ES-I3 (cell line): ENCODE measurements at regions not wholly inside any gene's neighbourhood (a gene's known extent, or its start where the extent isn't known, plus 50 kb on each side); places are given as distances from the start of the nearest gene placed in this dataset.

Experiments
- H3K36me3 ChIP-seq: 2 replicates; pipeline ENCODE4 v1.6.1; 2013; ENCODE audit warnings: mild to moderate bottlenecking, low read length, control low read depth, moderate library complexity; ENCODE audit not compliant: insufficient read depth
- H3K4me1 ChIP-seq: 2 replicates; pipeline ENCODE4 v1.6.1; 2013; ENCODE audit warnings: mild to moderate bottlenecking, control low read depth, low read length; ENCODE audit not compliant: insufficient read depth
- H3K9ac ChIP-seq: 2 replicates; pipeline ENCODE4 v1.6.1; 2013; ENCODE audit warnings: low read depth, mild to moderate bottlenecking, low read length, moderate library complexity
- H3K9me3 ChIP-seq: 2 replicates; pipeline ENCODE4 v1.6.1; 2013; ENCODE audit warnings: mild to moderate bottlenecking, low read length, moderate library complexity; ENCODE audit not compliant: control insufficient read depth, insufficient read depth

DNA sequence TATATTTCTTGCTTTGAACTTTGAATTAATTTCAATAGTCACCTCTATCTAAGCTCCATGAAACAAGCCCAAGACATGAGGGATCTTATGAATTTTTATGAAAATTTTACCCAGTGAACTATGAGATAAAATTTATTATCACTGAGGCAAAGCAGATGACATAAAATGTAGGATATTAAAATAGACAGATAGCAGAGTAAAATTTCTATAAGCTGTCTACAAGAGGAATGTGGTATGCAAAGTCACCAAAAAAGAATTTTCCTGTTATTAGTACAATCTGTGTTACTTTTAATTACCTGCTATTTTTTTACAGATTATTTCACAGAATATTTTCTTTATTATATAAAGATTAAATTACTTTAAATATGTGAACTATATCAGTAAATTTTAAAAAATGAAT is 2312.6 kb downstream of the PCDH9 start:
- no peaks in the 10 kb centered on the region for H3K9me3 ChIP-seq
- H3K36me3 ChIP-seq: no peaks in the 10 kb centered on the region
- H3K9ac ChIP-seq: no peak overlapping the region
- H3K4me1 ChIP-seq: no peaks in the 10 kb centered on the region

GRCh38 chr13:64912141-64912540 is 2318.0 kb downstream of the PCDH9 start:
- Histone ChIP-seq H3K9ac (no peak overlapping the region), H3K4me1 (no peaks in the 10 kb centered on the region), H3K36me3 (no peaks in the 10 kb centered on the region), H3K9me3 (no peaks in the 10 kb centered on the region)

- no peaks in the 10 kb centered on the region for H3K36me3 ChIP-seq
Observed at GRCh38 chr13:64910096-64910495, 2320.0 kb downstream of the PCDH9 start.

DNA sequence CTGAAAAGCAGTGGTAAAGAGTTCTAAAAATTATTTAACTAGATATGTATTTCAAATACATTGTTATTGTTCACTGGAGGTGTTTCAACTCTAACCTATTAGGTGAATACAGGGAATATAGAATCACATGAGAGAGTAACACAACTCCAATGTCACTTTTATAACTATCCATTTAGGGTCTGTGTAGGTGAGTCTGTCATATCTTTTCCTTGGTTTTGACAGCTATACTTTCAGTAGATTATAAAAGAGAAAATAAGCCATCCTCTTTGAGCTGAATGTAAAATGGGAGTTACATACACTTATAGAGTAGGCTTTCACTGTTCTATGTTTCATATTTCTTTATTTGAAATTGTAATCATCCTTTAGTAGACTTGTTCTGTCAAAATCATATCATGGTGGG is 2321.0 kb downstream of the PCDH9 start:
- Histone ChIP-seq H3K9ac (no peak overlapping the region), H3K36me3 (no peaks in the 10 kb centered on the region), H3K9me3 (no peaks in the 10 kb centered on the region), H3K4me1 (no peaks in the 10 kb centered on the region)

More at GRCh38 chr13:64910096-64910495, 2320.0 kb downstream of the PCDH9 start:
- Histone ChIP-seq H3K9ac (no peak overlapping the region), H3K9me3 (no peaks in the 10 kb centered on the region), H3K4me1 (no peaks in the 10 kb centered on the region)

- no peaks in the 10 kb centered on the region for H3K4me1 ChIP-seq
- H3K9ac ChIP-seq: no peak overlapping the region
- no peaks in the 10 kb centered on the region for H3K9me3 ChIP-seq
- no peaks in the 10 kb centered on the region for H3K36me3 ChIP-seq
Observed at GRCh38 chr13:64900039-64900438, 2330.1 kb downstream of the PCDH9 start.

GRCh38 chr13:64884976-64885375 is 2345.2 kb downstream of the PCDH9 start:
- Histone ChIP-seq H3K4me1 (no peaks in the 10 kb centered on the region), H3K36me3 (no peaks in the 10 kb centered on the region), H3K9me3 (no peaks in the 10 kb centered on the region), H3K9ac (no peak overlapping the region)

DNA sequence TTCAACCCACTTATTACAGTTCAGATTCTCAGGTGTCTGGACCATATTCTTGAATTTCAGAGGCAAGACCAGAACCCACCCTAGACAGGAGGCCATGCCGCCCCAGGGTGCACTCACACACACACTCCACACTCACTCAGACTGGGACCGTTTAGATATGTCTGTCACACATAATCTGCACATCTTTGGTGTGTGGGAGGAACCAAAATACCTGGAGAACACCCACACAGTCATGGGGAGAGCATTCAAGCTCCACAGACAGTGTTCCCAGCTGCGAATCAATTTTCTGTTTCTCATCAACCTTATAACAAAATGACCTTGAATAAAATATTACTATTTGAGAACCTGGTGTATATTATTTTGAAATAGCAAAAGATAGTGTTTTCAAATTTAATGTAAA is 2353.0 kb downstream of the PCDH9 start:
- Histone ChIP-seq H3K9me3 (no peaks in the 10 kb centered on the region; the same call in 1 of the 2 replicates), H3K36me3 (no peaks in the 10 kb centered on the region), H3K4me1 (no peaks in the 10 kb centered on the region), H3K9ac (no peak overlapping the region)

GRCh38 chr13:64871742-64872141 is 2358.4 kb downstream of the PCDH9 start:
- Histone ChIP-seq H3K9ac (no peak overlapping the region), H3K36me3 (no peaks in the 10 kb centered on the region), H3K9me3 (no peaks in the 10 kb centered on the region; the same call in 1 of the 2 replicates), H3K4me1 (no peaks in the 10 kb centered on the region)

GRCh38 chr13:64869539-64869938 is 2360.6 kb downstream of the PCDH9 start:
- Histone ChIP-seq H3K4me1 (no peaks in the 10 kb centered on the region), H3K9ac (no peak overlapping the region), H3K9me3 (no peaks in the 10 kb centered on the region; the same call in 1 of the 2 replicates), H3K36me3 (no peaks in the 10 kb centered on the region)

- Histone ChIP-seq H3K9me3 (no peaks in the 10 kb centered on the region; the same call in 1 of the 2 replicates), H3K4me1 (no peaks in the 10 kb centered on the region), H3K9ac (no peak overlapping the region), H3K36me3 (no peaks in the 10 kb centered on the region)
Observed at GRCh38 chr13:64867856-64868255, 2362.3 kb downstream of the PCDH9 start.

- Histone ChIP-seq H3K9me3 (no peaks in the 10 kb centered on the region), H3K4me1 (no peaks in the 10 kb centered on the region), H3K36me3 (no peaks in the 10 kb centered on the region), H3K9ac (no peak overlapping the region)
Observed at GRCh38 chr13:64866331-64866730, 2363.8 kb downstream of the PCDH9 start.

DNA sequence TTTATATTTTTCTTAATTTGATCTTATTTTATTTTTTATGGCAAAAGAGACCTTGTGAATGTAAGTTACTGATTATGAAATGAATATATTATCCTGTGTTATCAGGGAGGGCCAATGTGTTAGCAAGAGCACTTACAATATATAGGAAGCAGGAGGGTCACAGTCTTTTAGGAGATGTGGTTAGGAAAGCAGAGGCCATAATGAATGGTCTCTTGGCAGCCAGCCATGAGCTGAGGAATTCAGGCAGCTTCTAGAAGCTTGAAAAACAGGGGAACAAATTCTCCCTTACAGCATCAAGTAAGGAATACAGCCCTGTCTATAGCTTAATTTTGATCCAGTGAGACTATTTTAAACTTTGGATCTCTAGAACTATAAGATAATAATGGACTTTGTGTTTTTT is 2374.6 kb downstream of the PCDH9 start:
- H3K9ac ChIP-seq: no peak overlapping the region
- no peaks in the 10 kb centered on the region; the same call in none of the 2 replicates for H3K9me3 ChIP-seq
- no peaks in the 10 kb centered on the region for H3K36me3 ChIP-seq
- H3K4me1 ChIP-seq: no peaks in the 10 kb centered on the region

DNA sequence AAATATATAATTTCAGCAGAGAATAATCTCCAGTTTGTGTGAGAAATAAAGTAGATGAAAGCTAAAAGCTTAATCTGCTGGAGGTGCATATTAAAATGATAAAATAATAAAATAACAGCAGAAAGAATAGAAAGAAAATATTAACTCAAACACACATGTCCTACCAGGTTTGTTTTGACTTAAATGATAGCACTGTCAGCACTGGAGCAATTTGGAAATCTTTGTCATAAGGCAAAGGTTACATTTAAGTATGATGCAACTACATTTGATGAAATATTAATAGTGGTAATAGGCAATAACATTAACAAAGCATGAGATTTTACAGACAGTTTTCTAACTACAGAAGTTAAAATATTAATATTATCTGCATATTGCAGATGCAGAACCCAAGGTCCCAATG is 2380.1 kb downstream of the PCDH9 start:
- H3K36me3 ChIP-seq: no peaks in the 10 kb centered on the region
- H3K4me1 ChIP-seq: no peaks in the 10 kb centered on the region
- no peak overlapping the region for H3K9ac ChIP-seq
- H3K9me3 ChIP-seq: no peaks in the 10 kb centered on the region; the same call in none of the 2 replicates

GRCh38 chr13:64849196-64849595 is 2380.9 kb downstream of the PCDH9 start:
- Histone ChIP-seq H3K4me1 (no peaks in the 10 kb centered on the region), H3K36me3 (no peaks in the 10 kb centered on the region)

GRCh38 chr13:64847767-64848166 is 2382.4 kb downstream of the PCDH9 start:
- Histone ChIP-seq H3K9ac (no peak overlapping the region), H3K9me3 (no peaks in the 10 kb centered on the region; the same call in none of the 2 replicates), H3K36me3 (no peaks in the 10 kb centered on the region), H3K4me1 (no peaks in the 10 kb centered on the region)

More at GRCh38 chr13:64849196-64849595, 2380.9 kb downstream of the PCDH9 start:
- no peak overlapping the region for H3K9ac ChIP-seq
- no peaks in the 10 kb centered on the region; the same call in none of the 2 replicates for H3K9me3 ChIP-seq

- H3K36me3 ChIP-seq: no peaks in the 10 kb centered on the region
- no peaks in the 10 kb centered on the region for H3K9me3 ChIP-seq
- H3K4me1 ChIP-seq: no peaks in the 10 kb centered on the region
- no peak overlapping the region for H3K9ac ChIP-seq
Observed at GRCh38 chr13:64845110-64845509, 2385.0 kb downstream of the PCDH9 start.
